K562 (cell line): ENCODE measurements at regions not wholly inside any gene's neighbourhood (a gene's known extent, or its start where the extent isn't known, plus 50 kb on each side); places are given as distances from the start of the nearest gene placed in this dataset.

Experiments used
- KDM4B ChIP-seq, 2 experiments: fragments of 450-650 bp in 1 of 2; sonication (generic) in 1 of 2; IDR thresholded peaks; 2 replicates each; pipeline ENCODE4 v1.6.1; 2016 to 2017; ENCODE audit warnings: borderline replicate concordance in 2 of 2, antibody characterized with exemption in 1 of 2, low read depth in 1 of 2, mild to moderate bottlenecking in 1 of 2
- RBM15 ChIP-seq: fragments of 200-400 bp; formaldehyde crosslinking; IDR thresholded peaks from 2 replicates; pipeline ENCODE4 v1.6.1; 2018; ENCODE audit warnings: mild to moderate bottlenecking, low read length, moderate library complexity; ENCODE audit not compliant: insufficient read depth
- TF ChIP-seq, protein P1 (sequence below): fragments of 450-650 bp; IDR thresholded peaks from 2 replicates; pipeline ENCODE4 v1.6.1; 2016; ENCODE audit warnings: low read depth, mild to moderate bottlenecking, moderate library complexity
- TF ChIP-seq, protein P2 (sequence below): fragments of 450-650 bp; IDR thresholded peaks from 2 replicates; pipeline ENCODE4 v1.6.1; 2014; ENCODE audit warnings: low read depth, mild to moderate bottlenecking, moderate library complexity, borderline replicate concordance
- TF ChIP-seq, protein P3 (sequence below), 2 experiments: fragments of 450-650 bp; IDR thresholded peaks; 2 replicates each; pipeline ENCODE4 v1.6.1; 2018; ENCODE audit warnings: mild to moderate bottlenecking in 2 of 2, low read depth in 1 of 2; ENCODE audit not compliant: partially characterized antibody in 2 of 2
- TF ChIP-seq, protein P4 (sequence below): fragments of 200-600 bp; sonication (generic); IDR thresholded peaks from one replicate; pipeline ENCODE4 v1.6.1; 2012; ENCODE audit warnings: mild to moderate bottlenecking, low read depth, low read length, inconsistent platforms
- TF ChIP-seq, protein P5 (sequence below): fragments of 450-650 bp; IDR thresholded peaks from 2 replicates; pipeline ENCODE4 v1.7.0; 2016; ENCODE audit warnings: borderline replicate concordance

DNA sequence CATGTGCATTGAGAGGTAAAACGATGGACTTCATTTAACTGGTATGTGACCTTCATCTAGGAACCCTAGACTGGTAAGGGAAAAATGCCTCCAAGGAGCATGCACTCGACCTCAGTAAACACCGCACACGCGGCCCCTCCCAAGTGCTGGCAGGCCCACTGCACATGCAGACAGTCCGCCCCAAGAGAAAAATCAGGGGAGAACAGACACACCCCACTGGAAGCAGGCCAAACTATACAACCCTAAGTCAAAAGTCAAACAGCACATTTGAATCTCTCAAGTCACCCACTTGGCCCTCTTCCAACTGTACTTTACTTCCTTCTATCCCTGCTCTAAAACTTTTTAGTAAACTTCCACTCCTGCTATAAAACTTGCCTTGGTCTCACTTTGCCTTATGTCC lies 250.1 kb upstream of the HES1 start (continued):
- TF ChIP-seq, protein P1, sequence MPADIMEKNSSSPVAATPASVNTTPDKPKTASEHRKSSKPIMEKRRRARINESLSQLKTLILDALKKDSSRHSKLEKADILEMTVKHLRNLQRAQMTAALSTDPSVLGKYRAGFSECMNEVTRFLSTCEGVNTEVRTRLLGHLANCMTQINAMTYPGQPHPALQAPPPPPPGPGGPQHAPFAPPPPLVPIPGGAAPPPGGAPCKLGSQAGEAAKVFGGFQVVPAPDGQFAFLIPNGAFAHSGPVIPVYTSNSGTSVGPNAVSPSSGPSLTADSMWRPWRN = no peak
- TF ChIP-seq RBM15 (no peak), KDM4B (IDR thresholded peaks at IDR 0.05; ENCODE audit: borderline replicate concordance in 2 of 2, low read depth in 1 of 2) (no peak)
- TF ChIP-seq, protein P2, sequence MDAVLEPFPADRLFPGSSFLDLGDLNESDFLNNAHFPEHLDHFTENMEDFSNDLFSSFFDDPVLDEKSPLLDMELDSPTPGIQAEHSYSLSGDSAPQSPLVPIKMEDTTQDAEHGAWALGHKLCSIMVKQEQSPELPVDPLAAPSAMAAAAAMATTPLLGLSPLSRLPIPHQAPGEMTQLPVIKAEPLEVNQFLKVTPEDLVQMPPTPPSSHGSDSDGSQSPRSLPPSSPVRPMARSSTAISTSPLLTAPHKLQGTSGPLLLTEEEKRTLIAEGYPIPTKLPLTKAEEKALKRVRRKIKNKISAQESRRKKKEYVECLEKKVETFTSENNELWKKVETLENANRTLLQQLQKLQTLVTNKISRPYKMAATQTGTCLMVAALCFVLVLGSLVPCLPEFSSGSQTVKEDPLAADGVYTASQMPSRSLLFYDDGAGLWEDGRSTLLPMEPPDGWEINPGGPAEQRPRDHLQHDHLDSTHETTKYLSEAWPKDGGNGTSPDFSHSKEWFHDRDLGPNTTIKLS = no peak
- TF ChIP-seq, protein P3, sequence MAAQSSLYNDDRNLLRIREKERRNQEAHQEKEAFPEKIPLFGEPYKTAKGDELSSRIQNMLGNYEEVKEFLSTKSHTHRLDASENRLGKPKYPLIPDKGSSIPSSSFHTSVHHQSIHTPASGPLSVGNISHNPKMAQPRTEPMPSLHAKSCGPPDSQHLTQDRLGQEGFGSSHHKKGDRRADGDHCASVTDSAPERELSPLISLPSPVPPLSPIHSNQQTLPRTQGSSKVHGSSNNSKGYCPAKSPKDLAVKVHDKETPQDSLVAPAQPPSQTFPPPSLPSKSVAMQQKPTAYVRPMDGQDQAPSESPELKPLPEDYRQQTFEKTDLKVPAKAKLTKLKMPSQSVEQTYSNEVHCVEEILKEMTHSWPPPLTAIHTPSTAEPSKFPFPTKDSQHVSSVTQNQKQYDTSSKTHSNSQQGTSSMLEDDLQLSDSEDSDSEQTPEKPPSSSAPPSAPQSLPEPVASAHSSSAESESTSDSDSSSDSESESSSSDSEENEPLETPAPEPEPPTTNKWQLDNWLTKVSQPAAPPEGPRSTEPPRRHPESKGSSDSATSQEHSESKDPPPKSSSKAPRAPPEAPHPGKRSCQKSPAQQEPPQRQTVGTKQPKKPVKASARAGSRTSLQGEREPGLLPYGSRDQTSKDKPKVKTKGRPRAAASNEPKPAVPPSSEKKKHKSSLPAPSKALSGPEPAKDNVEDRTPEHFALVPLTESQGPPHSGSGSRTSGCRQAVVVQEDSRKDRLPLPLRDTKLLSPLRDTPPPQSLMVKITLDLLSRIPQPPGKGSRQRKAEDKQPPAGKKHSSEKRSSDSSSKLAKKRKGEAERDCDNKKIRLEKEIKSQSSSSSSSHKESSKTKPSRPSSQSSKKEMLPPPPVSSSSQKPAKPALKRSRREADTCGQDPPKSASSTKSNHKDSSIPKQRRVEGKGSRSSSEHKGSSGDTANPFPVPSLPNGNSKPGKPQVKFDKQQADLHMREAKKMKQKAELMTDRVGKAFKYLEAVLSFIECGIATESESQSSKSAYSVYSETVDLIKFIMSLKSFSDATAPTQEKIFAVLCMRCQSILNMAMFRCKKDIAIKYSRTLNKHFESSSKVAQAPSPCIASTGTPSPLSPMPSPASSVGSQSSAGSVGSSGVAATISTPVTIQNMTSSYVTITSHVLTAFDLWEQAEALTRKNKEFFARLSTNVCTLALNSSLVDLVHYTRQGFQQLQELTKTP (IDR thresholded peaks at IDR 0.05; ENCODE audit: low read depth in 1 of 2, partially characterized antibody in 2 of 2) = no peak
- TF ChIP-seq, protein P4, sequence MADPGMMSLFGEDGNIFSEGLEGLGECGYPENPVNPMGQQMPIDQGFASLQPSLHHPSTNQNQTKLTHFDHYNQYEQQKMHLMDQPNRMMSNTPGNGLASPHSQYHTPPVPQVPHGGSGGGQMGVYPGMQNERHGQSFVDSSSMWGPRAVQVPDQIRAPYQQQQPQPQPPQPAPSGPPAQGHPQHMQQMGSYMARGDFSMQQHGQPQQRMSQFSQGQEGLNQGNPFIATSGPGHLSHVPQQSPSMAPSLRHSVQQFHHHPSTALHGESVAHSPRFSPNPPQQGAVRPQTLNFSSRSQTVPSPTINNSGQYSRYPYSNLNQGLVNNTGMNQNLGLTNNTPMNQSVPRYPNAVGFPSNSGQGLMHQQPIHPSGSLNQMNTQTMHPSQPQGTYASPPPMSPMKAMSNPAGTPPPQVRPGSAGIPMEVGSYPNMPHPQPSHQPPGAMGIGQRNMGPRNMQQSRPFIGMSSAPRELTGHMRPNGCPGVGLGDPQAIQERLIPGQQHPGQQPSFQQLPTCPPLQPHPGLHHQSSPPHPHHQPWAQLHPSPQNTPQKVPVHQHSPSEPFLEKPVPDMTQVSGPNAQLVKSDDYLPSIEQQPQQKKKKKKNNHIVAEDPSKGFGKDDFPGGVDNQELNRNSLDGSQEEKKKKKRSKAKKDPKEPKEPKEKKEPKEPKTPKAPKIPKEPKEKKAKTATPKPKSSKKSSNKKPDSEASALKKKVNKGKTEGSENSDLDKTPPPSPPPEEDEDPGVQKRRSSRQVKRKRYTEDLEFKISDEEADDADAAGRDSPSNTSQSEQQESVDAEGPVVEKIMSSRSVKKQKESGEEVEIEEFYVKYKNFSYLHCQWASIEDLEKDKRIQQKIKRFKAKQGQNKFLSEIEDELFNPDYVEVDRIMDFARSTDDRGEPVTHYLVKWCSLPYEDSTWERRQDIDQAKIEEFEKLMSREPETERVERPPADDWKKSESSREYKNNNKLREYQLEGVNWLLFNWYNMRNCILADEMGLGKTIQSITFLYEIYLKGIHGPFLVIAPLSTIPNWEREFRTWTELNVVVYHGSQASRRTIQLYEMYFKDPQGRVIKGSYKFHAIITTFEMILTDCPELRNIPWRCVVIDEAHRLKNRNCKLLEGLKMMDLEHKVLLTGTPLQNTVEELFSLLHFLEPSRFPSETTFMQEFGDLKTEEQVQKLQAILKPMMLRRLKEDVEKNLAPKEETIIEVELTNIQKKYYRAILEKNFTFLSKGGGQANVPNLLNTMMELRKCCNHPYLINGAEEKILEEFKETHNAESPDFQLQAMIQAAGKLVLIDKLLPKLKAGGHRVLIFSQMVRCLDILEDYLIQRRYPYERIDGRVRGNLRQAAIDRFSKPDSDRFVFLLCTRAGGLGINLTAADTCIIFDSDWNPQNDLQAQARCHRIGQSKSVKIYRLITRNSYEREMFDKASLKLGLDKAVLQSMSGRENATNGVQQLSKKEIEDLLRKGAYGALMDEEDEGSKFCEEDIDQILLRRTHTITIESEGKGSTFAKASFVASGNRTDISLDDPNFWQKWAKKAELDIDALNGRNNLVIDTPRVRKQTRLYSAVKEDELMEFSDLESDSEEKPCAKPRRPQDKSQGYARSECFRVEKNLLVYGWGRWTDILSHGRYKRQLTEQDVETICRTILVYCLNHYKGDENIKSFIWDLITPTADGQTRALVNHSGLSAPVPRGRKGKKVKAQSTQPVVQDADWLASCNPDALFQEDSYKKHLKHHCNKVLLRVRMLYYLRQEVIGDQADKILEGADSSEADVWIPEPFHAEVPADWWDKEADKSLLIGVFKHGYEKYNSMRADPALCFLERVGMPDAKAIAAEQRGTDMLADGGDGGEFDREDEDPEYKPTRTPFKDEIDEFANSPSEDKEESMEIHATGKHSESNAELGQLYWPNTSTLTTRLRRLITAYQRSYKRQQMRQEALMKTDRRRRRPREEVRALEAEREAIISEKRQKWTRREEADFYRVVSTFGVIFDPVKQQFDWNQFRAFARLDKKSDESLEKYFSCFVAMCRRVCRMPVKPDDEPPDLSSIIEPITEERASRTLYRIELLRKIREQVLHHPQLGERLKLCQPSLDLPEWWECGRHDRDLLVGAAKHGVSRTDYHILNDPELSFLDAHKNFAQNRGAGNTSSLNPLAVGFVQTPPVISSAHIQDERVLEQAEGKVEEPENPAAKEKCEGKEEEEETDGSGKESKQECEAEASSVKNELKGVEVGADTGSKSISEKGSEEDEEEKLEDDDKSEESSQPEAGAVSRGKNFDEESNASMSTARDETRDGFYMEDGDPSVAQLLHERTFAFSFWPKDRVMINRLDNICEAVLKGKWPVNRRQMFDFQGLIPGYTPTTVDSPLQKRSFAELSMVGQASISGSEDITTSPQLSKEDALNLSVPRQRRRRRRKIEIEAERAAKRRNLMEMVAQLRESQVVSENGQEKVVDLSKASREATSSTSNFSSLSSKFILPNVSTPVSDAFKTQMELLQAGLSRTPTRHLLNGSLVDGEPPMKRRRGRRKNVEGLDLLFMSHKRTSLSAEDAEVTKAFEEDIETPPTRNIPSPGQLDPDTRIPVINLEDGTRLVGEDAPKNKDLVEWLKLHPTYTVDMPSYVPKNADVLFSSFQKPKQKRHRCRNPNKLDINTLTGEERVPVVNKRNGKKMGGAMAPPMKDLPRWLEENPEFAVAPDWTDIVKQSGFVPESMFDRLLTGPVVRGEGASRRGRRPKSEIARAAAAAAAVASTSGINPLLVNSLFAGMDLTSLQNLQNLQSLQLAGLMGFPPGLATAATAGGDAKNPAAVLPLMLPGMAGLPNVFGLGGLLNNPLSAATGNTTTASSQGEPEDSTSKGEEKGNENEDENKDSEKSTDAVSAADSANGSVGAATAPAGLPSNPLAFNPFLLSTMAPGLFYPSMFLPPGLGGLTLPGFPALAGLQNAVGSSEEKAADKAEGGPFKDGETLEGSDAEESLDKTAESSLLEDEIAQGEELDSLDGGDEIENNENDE = no peak
- TF ChIP-seq, protein P5, sequence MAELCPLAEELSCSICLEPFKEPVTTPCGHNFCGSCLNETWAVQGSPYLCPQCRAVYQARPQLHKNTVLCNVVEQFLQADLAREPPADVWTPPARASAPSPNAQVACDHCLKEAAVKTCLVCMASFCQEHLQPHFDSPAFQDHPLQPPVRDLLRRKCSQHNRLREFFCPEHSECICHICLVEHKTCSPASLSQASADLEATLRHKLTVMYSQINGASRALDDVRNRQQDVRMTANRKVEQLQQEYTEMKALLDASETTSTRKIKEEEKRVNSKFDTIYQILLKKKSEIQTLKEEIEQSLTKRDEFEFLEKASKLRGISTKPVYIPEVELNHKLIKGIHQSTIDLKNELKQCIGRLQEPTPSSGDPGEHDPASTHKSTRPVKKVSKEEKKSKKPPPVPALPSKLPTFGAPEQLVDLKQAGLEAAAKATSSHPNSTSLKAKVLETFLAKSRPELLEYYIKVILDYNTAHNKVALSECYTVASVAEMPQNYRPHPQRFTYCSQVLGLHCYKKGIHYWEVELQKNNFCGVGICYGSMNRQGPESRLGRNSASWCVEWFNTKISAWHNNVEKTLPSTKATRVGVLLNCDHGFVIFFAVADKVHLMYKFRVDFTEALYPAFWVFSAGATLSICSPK = no peak
